Ovary (tissue), 3 donors: ENCODE measurements at regions not wholly inside any gene's neighbourhood (a gene's known extent, or its start where the extent isn't known, plus 50 kb on each side); places are given as distances from the start of the nearest gene placed in this dataset.

Experiments used
- CTCF ChIP-seq, 3 donors: fragments of 450-650 bp in 2 of 3; fragments of 200-600 bp in 1 of 3; IDR thresholded peaks; one replicate each; pipeline versions ENCODE4 v1.5.1 to v1.8.0; 2016 to 2022; ENCODE audit warnings: antibody characterized with exemption in 3 of 3, mild to moderate bottlenecking in 1 of 3
- EP300 ChIP-seq: sonication (generic); formaldehyde crosslinking; IDR thresholded peaks from one replicate; pipeline ENCODE4 v1.6.1; 2017; ENCODE audit warnings: antibody characterized with exemption
- POLR2A ChIP-seq: fragments of 450-650 bp; IDR thresholded peaks from one replicate; pipeline ENCODE4 v1.6.1; 2017; ENCODE audit warnings: antibody characterized with exemption, mild to moderate bottlenecking, moderate library complexity
- donor health status: DM: no; HTN: no; CAD: no.

GRCh38 chr10:43002596-43002995, 74.3 kb upstream of the RET start:
- TF ChIP-seq CTCF (IDR thresholded peaks at IDR 0.05) (no peak), EP300 (no peak), POLR2A (no peak)
